ENCODE measurements at regions not wholly inside any gene's neighbourhood (a gene's known extent, or its start where the extent isn't known, plus 50 kb on each side); places are given as distances from the start of the nearest gene placed in this dataset.
A peak's percentile ranks its signal among the peaks of the same experiment; 100 is the strongest.
"Not testable (repeated sequence)": the region's sequence is repeated elsewhere in the genome, so short reads cannot be mapped to it uniquely, and the experiment has no call there.

DNA sequence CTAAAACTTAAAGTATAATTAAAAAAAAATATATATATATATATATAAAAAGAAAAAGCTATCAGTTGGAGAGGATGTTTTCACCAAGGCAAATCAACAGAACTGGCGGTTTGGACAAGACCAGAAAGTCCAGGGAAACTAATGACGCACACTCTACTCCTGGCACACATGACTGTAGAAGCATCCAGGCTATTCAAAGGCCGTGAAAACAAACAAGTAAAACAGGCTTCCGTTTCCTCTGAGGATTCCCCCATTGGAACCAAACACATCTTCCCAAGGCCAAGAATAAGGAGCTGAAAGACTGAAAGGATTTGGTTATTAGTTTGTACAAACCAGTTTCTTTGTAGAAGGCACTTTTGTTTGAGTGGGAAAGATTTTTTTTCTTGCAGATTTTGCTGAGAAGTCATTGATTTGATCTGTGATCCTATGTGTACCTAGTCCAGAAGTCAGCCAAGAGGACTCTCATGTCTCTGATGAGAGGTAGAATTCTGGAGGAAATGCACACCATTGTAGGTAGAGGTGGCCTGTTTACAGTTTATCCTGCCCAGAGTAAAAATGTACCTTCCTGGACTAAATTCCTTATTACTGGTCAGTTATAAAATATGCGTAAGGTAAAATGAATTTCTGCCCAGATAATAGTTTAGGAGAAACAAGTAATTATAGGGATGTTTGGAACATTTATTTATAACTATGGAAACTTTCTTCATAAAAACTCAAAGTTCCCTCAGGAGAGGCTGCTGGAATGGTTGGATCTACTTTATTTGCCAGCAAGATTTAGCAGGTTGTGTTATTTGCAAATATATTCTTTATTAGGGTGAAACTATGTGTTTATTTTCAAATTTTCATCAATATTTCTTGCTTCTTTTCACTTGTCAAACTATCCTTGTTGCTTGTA lies 66.5 kb downstream of the DMP1 start:
- DNase-seq: no peak

- DNase-seq: peak in 1 of 2 donors; percentile 22
Measured at GRCh38 chr4:87717276-87718031, 67.4 kb downstream of the DMP1 start.

DNA sequence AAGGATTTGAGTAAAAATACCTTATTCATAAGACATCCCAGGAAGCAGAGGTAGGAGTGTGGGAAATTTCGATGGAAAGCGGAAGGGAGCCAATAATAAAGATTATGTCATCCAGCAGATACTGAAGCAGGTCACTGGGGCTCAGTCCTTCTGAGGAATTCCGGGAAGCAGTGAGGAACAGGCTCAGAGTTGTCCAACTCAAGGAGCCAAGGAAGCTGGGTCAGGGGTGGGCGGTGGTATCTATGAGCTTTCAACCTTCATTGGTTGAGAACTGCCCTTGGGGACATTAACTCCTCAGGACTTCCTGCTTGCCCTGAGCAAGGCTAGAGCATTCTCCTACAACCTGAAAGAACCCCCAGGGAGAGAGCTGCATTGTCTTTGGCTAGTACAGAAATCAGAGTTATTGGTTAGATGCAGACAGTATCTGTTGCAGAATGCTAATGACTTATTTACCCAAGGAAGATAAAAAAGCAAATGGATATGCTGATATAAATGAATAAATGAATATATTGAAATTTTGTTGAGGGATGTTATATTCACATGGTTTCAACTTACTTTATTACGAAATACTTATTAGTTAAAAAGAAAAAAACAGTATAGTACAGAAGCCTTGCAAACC lies 68.2 kb downstream of the DMP1 start:
- no peak for DNase-seq

DNA sequence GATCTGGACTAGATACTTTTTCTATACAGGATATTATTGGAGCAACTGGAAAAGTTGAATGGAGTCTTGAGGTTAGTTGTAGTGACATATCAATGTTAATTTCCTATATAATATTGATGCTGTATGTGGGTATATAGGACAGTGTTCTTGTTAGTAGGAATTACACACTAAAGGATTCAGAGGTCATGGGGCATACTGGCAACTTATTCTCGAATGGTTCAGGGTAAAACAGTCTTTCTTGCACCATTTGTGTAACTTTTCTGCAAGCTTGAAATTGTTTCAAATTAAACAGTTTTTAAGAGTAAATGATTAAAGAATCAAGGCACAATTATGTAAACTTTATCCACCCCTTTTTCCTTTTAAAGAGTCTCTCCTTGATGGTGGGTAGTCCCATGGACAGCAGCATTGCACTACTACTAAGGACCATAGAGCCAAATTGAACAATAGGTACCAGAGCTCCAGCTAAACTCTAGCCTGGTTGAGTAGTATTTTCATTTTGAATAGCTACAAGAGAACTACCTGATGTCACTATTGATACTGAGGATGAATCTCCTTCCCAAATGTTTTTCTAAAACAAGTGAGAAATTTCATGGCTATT lies 70.1 kb downstream of the DMP1 start:
- DNase-seq: no peak

DNA sequence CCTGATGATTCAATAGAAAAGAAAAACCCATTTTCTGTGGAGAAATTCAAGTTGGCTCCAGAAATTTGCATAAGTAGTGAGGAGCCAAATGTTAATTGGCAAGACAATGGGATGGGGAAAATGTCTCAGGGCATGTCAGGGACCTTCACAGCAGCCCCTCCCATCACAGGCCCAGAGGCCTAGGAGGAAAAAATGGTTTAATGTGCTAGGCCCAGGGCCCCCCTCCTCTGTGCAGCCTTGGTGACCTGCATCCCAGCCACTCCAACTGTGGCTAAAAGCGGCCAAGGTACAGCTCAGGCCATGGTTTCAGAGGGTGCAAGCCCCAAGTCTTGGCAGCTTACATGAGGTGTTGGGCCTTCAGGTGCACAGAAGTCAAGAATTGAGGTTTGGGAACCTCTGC lies 74.1 kb upstream of the IBSP start:
- not testable (repeated sequence) for DNase-seq

- DNase-seq: peak; percentile 92 to 94
Measured at GRCh38 chr4:87732033-87732765, 67.2 kb upstream of the IBSP start.

DNA sequence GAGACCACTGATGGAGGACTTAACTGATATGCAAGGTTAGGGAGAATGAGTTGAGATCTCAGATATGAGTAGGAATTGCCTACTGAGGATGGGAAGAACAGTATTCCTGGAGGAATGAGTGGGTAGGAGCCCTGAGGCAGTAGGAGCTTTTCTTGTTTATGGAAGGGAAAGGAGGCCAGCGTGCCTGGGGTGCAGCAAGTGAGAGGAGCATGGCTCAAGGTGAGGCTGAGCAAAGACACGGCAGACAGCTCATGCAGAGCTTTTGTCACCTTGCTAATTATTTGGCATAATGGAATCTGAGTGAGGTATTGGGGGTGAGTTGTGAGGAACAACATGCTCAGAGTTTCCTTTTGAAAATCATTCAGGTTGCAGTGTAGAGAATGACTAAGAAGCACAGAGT lies 65.3 kb upstream of the IBSP start:
- DNase-seq: no peak

DNA sequence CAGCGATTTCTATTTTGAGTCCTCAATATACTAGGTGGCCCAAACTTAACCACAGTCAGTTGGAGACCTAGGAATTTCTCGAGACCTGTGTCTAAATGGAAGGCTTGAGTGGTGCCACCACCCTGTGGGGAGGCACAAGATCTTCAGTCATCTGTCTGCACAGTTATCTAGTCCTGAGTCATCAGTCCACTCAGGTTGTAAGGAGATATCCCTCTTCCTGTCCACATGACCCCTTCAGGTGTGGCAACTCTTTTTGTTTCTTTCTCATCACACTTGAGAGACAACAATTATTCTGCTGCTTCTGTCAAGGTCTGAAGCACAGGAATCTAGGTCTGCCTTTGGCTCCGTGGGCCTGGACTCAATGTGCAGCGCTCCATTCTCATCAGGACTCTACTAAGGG lies 64.4 kb upstream of the IBSP start:
- DNase-seq: no peak

GRCh38 chr4:87738483-87738882 lies 60.9 kb upstream of the IBSP start:
- DNase-seq: peak; percentile 36 to 40

GRCh38 chr4:87739494-87739893 lies 59.9 kb upstream of the IBSP start:
- DNase-seq: no peak

- DNase-seq: no peak
Measured at GRCh38 chr4:87745064-87745807, 54.1 kb upstream of the IBSP start.

DNA sequence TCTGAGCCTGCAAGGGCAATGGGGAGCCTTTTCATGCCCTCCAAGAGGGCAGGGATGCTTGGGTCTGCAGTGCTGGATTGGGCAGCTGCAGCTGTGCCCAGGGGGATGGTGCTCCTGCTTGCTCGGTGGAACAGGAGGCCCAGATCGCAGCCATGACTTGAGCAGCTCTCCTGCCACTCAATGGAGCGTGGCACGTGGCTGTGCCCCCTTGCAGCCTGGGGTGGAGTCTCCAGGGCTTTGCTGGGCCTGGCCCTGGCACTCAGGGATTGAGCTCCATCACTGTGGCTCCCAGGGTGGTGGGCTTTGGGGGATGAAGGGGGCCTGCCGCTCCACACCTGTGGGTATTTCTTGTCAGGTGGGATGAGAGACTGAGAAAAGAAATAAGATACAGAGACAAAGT lies 53.4 kb upstream of the IBSP start:
- no peak for DNase-seq

Data from inflammatory macrophage treated with lipopolysaccharide for 1 hour (primary cell).